HCT116 (cell line): ENCODE measurements at regions not wholly inside any gene's neighbourhood (a gene's known extent, or its start where the extent isn't known, plus 50 kb on each side); places are given as distances from the start of the nearest gene placed in this dataset.

Experiments used
- ATAC-seq: fragments of 200-7000 bp; cut with Tn5 transposase; 2 replicates; pipeline ENCODE4 v1.9.1; 2020; ENCODE audit warnings: mild to moderate bottlenecking, moderate library complexity
- BruUV-seq: library from RNA; stranded (reverse); fragments of 400-500 nt; replicated peaks from 2 replicates; lab custom pipeline; 2021; lab: Mats Ljungman, UMichigan
- CTCF ChIA-PET: fragments of 300-600 bp; sonication (Branson Sonifier 250); formaldehyde crosslinking; loops from one replicate; lab custom pipeline; 2021; ENCODE audit warnings: antibody characterized with exemption; lab: Charles Lee
- POLR2A ChIA-PET: fragments of 300-600, 350-600 bp; sonication (Branson Sonifier 250); formaldehyde crosslinking; loops from one replicate; lab custom pipeline; 2021; ENCODE audit warnings: antibody characterized with exemption; lab: Charles Lee
- RAD21 ChIA-PET, 2 experiments: fragments of 300-600 bp; sonication (Branson Sonifier 250); formaldehyde crosslinking; loops; one replicate each; lab custom pipeline; 2023; ENCODE audit warnings: low total read pairs in 2 of 2; ENCODE audit not compliant: uncharacterized antibody in 2 of 2, unreplicated experiment in 2 of 2, low non-redundant PET in 1 of 2; lab: Charles Lee
- DNase-seq: peaks from one replicate; pipeline ENCODE4 v3.0.0-alpha.2; 2010; ENCODE audit warnings: low read depth, low spot score
- H2AFZ ChIP-seq: fragments of 200-600 bp; shearing (Covaris generic), sonication (generic); 2 replicates; pipeline ENCODE4 v1.6.1; 2017; ENCODE audit warnings: low read depth, mixed run types, mixed read lengths, antibody characterized with exemption, low read length; ENCODE audit not compliant: poor library complexity, severe bottlenecking
- H3K27ac ChIP-seq: 2 replicates; pipeline ENCODE4 v1.5.1; 2012; ENCODE audit warnings: low read depth, low read length
- H3K27me3 ChIP-seq: fragments of 200-600 bp; sonication (generic); 2 replicates; pipeline ENCODE4 v1.6.1; 2016; ENCODE audit warnings: mixed run types, low read length, mixed read lengths; ENCODE audit not compliant: insufficient read depth
- H3K36me3 ChIP-seq, 2 experiments: fragments of 200-500 bp in 1 of 2; fragments of 200-600 bp in 1 of 2; sonication (Bioruptor generic) in 1 of 2; sonication (generic) in 1 of 2; 2 replicates each; pipeline versions ENCODE4 v1.5.1 to v1.6.1; 2014 to 2016; ENCODE audit warnings: low read length in 2 of 2, inconsistent platforms in 1 of 2, mixed read lengths in 1 of 2, mixed run types in 1 of 2; ENCODE audit not compliant: insufficient read depth in 2 of 2, control insufficient read depth in 1 of 2
- H3K4me1 ChIP-seq, 2 experiments: fragments of 200-600 bp in 1 of 2; sonication (generic) in 1 of 2; 2 replicates each; pipeline versions ENCODE4 v1.5.1 to v1.6.1; 2012 to 2017; ENCODE audit warnings: low read length in 2 of 2, inconsistent platforms in 1 of 2, mild to moderate bottlenecking in 1 of 2, mixed read lengths in 1 of 2, mixed run types in 1 of 2, moderate library complexity in 1 of 2; ENCODE audit not compliant: insufficient read depth in 2 of 2, control insufficient read depth in 1 of 2
- H3K4me2 ChIP-seq: fragments of 200-600 bp; sonication (generic); 2 replicates; pipeline ENCODE4 v1.6.1; 2017; ENCODE audit warnings: mixed run types, low read length, mixed read lengths
- H3K4me3 ChIP-seq, 2 experiments: fragments of 200-600 bp in 1 of 2; sonication (generic) in 1 of 2; replicated peaks in 1 of 2; 2 replicates each; pipeline ENCODE4 v1.5.1; 2011 to 2016; ENCODE audit warnings: low read length in 2 of 2, control low read depth in 1 of 2, low read depth in 1 of 2, mild to moderate bottlenecking in 1 of 2, mixed read lengths in 1 of 2, mixed run types in 1 of 2
- H3K79me2 ChIP-seq: fragments of 200-600 bp; sonication (generic); 2 replicates; pipeline ENCODE4 v1.6.1; 2017; ENCODE audit warnings: mild to moderate bottlenecking, mixed run types, low read length, moderate library complexity, mixed read lengths; ENCODE audit not compliant: insufficient read depth
- H3K9ac ChIP-seq: fragments of 200-600 bp; sonication (generic); 2 replicates; pipeline ENCODE4 v1.6.1; 2016; ENCODE audit warnings: low read length, mixed read lengths
- H3K9me2 ChIP-seq: fragments of 200-600 bp; sonication (generic), shearing (Covaris generic); 2 replicates; pipeline ENCODE4 v1.6.1; 2017; ENCODE audit warnings: mixed run types, mild to moderate bottlenecking, moderate library complexity; ENCODE audit not compliant: insufficient read depth
- H3K9me3 ChIP-seq, 2 experiments: fragments of 200-500 bp in 1 of 2; fragments of 200-600 bp in 1 of 2; sonication (Bioruptor generic) in 1 of 2; sonication (generic) in 1 of 2; 2 replicates each; pipeline ENCODE4 v1.6.1; 2014 to 2017; ENCODE audit warnings: low read length in 2 of 2, mixed read lengths in 2 of 2, inconsistent platforms in 1 of 2, low read depth in 1 of 2, mild to moderate bottlenecking in 1 of 2, mixed run types in 1 of 2, moderate library complexity in 1 of 2; ENCODE audit not compliant: control insufficient read depth in 1 of 2, insufficient read depth in 1 of 2
- H4K20me1 ChIP-seq: fragments of 200-600 bp; sonication (generic), shearing (Covaris generic); 2 replicates; pipeline ENCODE4 v1.6.1; 2017; ENCODE audit warnings: mixed run types, mild to moderate bottlenecking, moderate library complexity; ENCODE audit not compliant: insufficient read depth
- CEBPB ChIP-seq: IDR thresholded peaks from 2 replicates; pipeline ENCODE4 v1.6.1; 2012; ENCODE audit warnings: low read depth
- EGR1 ChIP-seq: IDR thresholded peaks from 2 replicates; pipeline ENCODE4 v1.6.1; 2012; ENCODE audit warnings: low read depth
- ELF1 ChIP-seq: IDR thresholded peaks from 2 replicates; pipeline ENCODE4 v1.6.1; 2012; ENCODE audit warnings: low read depth, borderline replicate concordance
- RAD21 ChIP-seq: IDR thresholded peaks from 2 replicates; pipeline ENCODE4 v1.6.1; 2012; ENCODE audit warnings: low read depth, mild to moderate bottlenecking
- SRF ChIP-seq: IDR thresholded peaks from 2 replicates; pipeline ENCODE4 v1.6.1; 2012; ENCODE audit warnings: low read depth
- TCF7L2 ChIP-seq: IDR thresholded peaks from 2 replicates; pipeline ENCODE4 v1.7.0; 2011; ENCODE audit warnings: borderline replicate concordance, inconsistent platforms; ENCODE audit not compliant: insufficient read depth, insufficient read length; ENCODE audit errors: extremely low read depth
- YY1 ChIP-seq: IDR thresholded peaks from 2 replicates; pipeline ENCODE4 v1.6.1; 2011; ENCODE audit warnings: low read length, low read depth, moderate library complexity, mild to moderate bottlenecking; ENCODE audit not compliant: insufficient replicate concordance; ENCODE audit errors: extremely low read depth
- intact Hi-C: fragments of 100-400 bp; cut with micrococcal nuclease; formaldehyde crosslinking; loops from 2 replicates; pipeline ENCODE4 v1.10.0; 2022
- TF ChIP-seq, protein P1 (sequence below): IDR thresholded peaks from 2 replicates; pipeline ENCODE4 v1.6.1; 2011; ENCODE audit warnings: mild to moderate bottlenecking, low read length, moderate library complexity; ENCODE audit not compliant: insufficient replicate concordance; ENCODE audit errors: extremely low read depth
- TF ChIP-seq, protein P2 (sequence below), 3 experiments: fragments of 200-600 bp in 1 of 3; sonication (generic) in 1 of 3; IDR thresholded peaks in 2 of 3; conservative IDR thresholded peaks in 1 of 3; 2 replicates each; pipeline ENCODE4 v1.5.1; 2012 to 2017; ENCODE audit warnings: low read depth in 2 of 3, low read length in 2 of 3, antibody characterized with exemption in 1 of 3, borderline replicate concordance in 1 of 3, control low read depth in 1 of 3, mild to moderate bottlenecking in 1 of 3, mixed read lengths in 1 of 3, mixed run types in 1 of 3, moderate library complexity in 1 of 3; ENCODE audit not compliant: insufficient read depth in 1 of 3
- TF ChIP-seq, protein P3 (sequence below): IDR thresholded peaks from 2 replicates; pipeline ENCODE4 v1.6.1; 2012

DNA sequence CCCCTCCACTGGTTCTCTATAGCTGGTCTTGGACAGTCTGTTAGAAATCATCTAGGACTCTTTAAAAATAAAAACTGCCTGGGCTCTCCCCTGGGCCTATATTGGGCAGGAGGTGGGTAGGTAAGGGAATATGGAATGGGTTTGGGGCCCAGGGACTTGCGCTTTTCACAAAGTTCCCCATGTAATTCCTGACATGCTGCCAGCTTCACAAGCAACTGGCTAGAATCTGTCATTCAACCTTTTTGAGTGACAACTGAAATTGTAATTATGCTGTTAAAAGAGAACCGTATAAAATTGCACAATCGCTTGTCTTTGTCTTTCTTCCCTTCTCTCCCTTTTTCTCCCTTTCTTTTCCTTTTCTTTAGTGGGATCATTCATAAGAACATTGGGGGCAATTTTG lies 603.1 kb downstream of the EBF1 start:
- intact Hi-C loops: no loop called here

More for the DNA sequence above, 603.1 kb downstream of the EBF1 start:
- ChIA-PET RAD21 (no interaction called here), CTCF (no interaction called here), POLR2A (no interaction called here)
- Histone ChIP-seq H3K79me2 (no peaks in the 10 kb centered on the region), H3K4me2 (no peak overlapping the region), H3K4me3 (no peak overlapping the region), H2AFZ (no peak overlapping the region), H4K20me1 (no peaks in the 10 kb centered on the region), H3K9me3 (no peaks in the 10 kb centered on the region), H3K9ac (no peak overlapping the region), H3K27ac (no peak overlapping the region), H3K9me2 (no peaks in the 10 kb centered on the region), H3K4me1 (no peaks in the 10 kb centered on the region), H3K36me3 (no peaks in the 10 kb centered on the region), H3K27me3 (no peaks in the 10 kb centered on the region; the same call in 1 of the 2 replicates)
- TF ChIP-seq YY1 (no peak), ELF1 (no peak), SRF (no peak), RAD21 (no peak), TCF7L2 (no peak), EGR1 (no peak), CEBPB (no peak)
- TF ChIP-seq, protein P1, sequence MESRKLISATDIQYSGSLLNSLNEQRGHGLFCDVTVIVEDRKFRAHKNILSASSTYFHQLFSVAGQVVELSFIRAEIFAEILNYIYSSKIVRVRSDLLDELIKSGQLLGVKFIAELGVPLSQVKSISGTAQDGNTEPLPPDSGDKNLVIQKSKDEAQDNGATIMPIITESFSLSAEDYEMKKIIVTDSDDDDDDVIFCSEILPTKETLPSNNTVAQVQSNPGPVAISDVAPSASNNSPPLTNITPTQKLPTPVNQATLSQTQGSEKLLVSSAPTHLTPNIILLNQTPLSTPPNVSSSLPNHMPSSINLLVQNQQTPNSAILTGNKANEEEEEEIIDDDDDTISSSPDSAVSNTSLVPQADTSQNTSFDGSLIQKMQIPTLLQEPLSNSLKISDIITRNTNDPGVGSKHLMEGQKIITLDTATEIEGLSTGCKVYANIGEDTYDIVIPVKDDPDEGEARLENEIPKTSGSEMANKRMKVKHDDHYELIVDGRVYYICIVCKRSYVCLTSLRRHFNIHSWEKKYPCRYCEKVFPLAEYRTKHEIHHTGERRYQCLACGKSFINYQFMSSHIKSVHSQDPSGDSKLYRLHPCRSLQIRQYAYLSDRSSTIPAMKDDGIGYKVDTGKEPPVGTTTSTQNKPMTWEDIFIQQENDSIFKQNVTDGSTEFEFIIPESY: no peak
- TF ChIP-seq, protein P2, sequence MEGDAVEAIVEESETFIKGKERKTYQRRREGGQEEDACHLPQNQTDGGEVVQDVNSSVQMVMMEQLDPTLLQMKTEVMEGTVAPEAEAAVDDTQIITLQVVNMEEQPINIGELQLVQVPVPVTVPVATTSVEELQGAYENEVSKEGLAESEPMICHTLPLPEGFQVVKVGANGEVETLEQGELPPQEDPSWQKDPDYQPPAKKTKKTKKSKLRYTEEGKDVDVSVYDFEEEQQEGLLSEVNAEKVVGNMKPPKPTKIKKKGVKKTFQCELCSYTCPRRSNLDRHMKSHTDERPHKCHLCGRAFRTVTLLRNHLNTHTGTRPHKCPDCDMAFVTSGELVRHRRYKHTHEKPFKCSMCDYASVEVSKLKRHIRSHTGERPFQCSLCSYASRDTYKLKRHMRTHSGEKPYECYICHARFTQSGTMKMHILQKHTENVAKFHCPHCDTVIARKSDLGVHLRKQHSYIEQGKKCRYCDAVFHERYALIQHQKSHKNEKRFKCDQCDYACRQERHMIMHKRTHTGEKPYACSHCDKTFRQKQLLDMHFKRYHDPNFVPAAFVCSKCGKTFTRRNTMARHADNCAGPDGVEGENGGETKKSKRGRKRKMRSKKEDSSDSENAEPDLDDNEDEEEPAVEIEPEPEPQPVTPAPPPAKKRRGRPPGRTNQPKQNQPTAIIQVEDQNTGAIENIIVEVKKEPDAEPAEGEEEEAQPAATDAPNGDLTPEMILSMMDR (IDR thresholded peaks at IDR 0.05 in 2 of 3, conservative IDR thresholded peaks at IDR 0.05 in 1 of 3; ENCODE audit: borderline replicate concordance in 1 of 3, insufficient read depth in 1 of 3, low read depth in 2 of 3, low read length in 2 of 3): no peak
- TF ChIP-seq, protein P3, sequence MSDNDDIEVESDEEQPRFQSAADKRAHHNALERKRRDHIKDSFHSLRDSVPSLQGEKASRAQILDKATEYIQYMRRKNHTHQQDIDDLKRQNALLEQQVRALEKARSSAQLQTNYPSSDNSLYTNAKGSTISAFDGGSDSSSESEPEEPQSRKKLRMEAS: no peak
- BruUV-seq: no TSS peak
- DNase-seq (no peak), ATAC-seq (no peak)
